Mesendoderm (in vitro differentiated cells): ENCODE measurements at regions not wholly inside any gene's neighbourhood (a gene's known extent, or its start where the extent isn't known, plus 50 kb on each side); places are given as distances from the start of the nearest gene placed in this dataset.

ENCODE experiments used
- DNase-seq: peaks from one replicate; pipeline ENCODE4 v3.0.0; 2013
- H2AK5ac ChIP-seq: 2 replicates; pipeline ENCODE4 v1.6.1; 2013; ENCODE audit warnings: low read length, inconsistent platforms
- H2BK120ac ChIP-seq: 2 replicates; pipeline ENCODE4 v1.6.1; 2013; ENCODE audit warnings: low read depth, mild to moderate bottlenecking, low read length, moderate library complexity, mixed read lengths
- H2BK15ac ChIP-seq: replicated peaks from 2 replicates; pipeline ENCODE4 v1.6.1; 2013; ENCODE audit warnings: low read depth, mild to moderate bottlenecking, moderate library complexity
- H2BK5ac ChIP-seq: 2 replicates; pipeline ENCODE4 v1.6.1; 2013; ENCODE audit warnings: low read length, inconsistent platforms
- H3K18ac ChIP-seq: 2 replicates; pipeline ENCODE4 v1.6.1; 2013; ENCODE audit warnings: mild to moderate bottlenecking, low read length, mixed read lengths
- H3K23ac ChIP-seq: one replicate; pipeline ENCODE4 v1.6.1; 2013; ENCODE audit warnings: low read length
- H3K27ac ChIP-seq: 2 replicates; pipeline ENCODE4 v1.5.1; 2013; ENCODE audit warnings: low read depth, mild to moderate bottlenecking, inconsistent platforms, low read length, moderate library complexity
- H3K27me3 ChIP-seq: 2 replicates; pipeline ENCODE4 v1.6.1; 2013; ENCODE audit warnings: low read length, control low read depth, mild to moderate bottlenecking, inconsistent platforms; ENCODE audit not compliant: insufficient read depth, poor library complexity
- H3K36me3 ChIP-seq: 2 replicates; pipeline ENCODE4 v1.6.1; 2013; ENCODE audit warnings: low read length, inconsistent platforms; ENCODE audit not compliant: control insufficient read depth, insufficient read depth
- H3K4ac ChIP-seq: one replicate; pipeline ENCODE4 v1.6.1; 2013; ENCODE audit warnings: low read depth, mild to moderate bottlenecking, low read length, moderate library complexity
- H3K4me1 ChIP-seq: 2 replicates; pipeline ENCODE4 v1.6.1; 2013; ENCODE audit warnings: low read depth, low read length, inconsistent platforms; ENCODE audit not compliant: control insufficient read depth
- H3K4me2 ChIP-seq: 2 replicates; pipeline ENCODE4 v1.6.1; 2013; ENCODE audit warnings: low read length
- H3K4me3 ChIP-seq: 2 replicates; pipeline ENCODE4 v1.5.1; 2013; ENCODE audit warnings: mild to moderate bottlenecking, low read length
- H3K56ac ChIP-seq: one replicate; pipeline ENCODE4 v1.6.1; 2013; ENCODE audit warnings: low read length
- H3K79me1 ChIP-seq: 2 replicates; pipeline ENCODE4 v1.6.1; 2013; ENCODE audit warnings: low read length, inconsistent platforms
- H3K79me2 ChIP-seq: 2 replicates; pipeline ENCODE4 v1.6.1; 2013; ENCODE audit warnings: mild to moderate bottlenecking, low read length; ENCODE audit not compliant: control insufficient read depth, insufficient read depth
- H3K9ac ChIP-seq: 2 replicates; pipeline ENCODE4 v1.6.1; 2013; ENCODE audit warnings: low read length, inconsistent platforms
- H4K5ac ChIP-seq: one replicate; pipeline ENCODE4 v1.6.1; 2013; ENCODE audit warnings: low read length
- H4K8ac ChIP-seq: one replicate; pipeline ENCODE4 v1.6.1; 2013; ENCODE audit warnings: low read depth, mild to moderate bottlenecking, control low read depth, low read length, moderate library complexity
- WGBS: extraction: QIAGEN DNeasy Blood & Tissue Kit; methylation state at CpG from one replicate; pipeline ENCODE4 v1.1.7; 2013; ENCODE audit warnings: low lambda C conversion rate, missing lambda C conversion rate; ENCODE audit not compliant: insufficient coverage; ENCODE audit errors: extremely low coverage; 5-methylcytosine and 5-hydroxymethylcytosine counted together

GRCh38 chr2:238502088-238502810, 75.5 kb downstream of the ASB1 start:
- no CpG with 5 or more reads among the region's 13 CpGs for WGBS
- Histone ChIP-seq H3K27me3 (no peaks in the 10 kb centered on the region), H3K27ac (no peak overlapping the region), H3K4me3 (no peak overlapping the region), H4K8ac (no peak overlapping the region), H3K4me1 (no peaks in the 10 kb centered on the region), H3K4me2 (no peak overlapping the region), H2AK5ac (no peak overlapping the region), H2BK120ac (no peak overlapping the region), H3K23ac (no peak overlapping the region), H3K56ac (no peak overlapping the region), H3K79me2 (no peaks in the 10 kb centered on the region), H3K79me1 (no peaks in the 10 kb centered on the region), H3K36me3 (no peaks in the 10 kb centered on the region), H3K18ac (no peak overlapping the region), H3K4ac (no peak overlapping the region), H2BK5ac (no peak overlapping the region), H3K9ac (no peak overlapping the region), H2BK15ac (no peak overlapping the region), H4K5ac (no peak overlapping the region)
- DNase-seq, result no peak

- Histone ChIP-seq H3K79me2 (no peaks in the 10 kb centered on the region), H3K4me1 (no peaks in the 10 kb centered on the region), H3K79me1 (no peaks in the 10 kb centered on the region), H3K4me3 (no peak overlapping the region), H3K36me3 (no peaks in the 10 kb centered on the region), H2BK120ac (no peak overlapping the region), H3K23ac (no peak overlapping the region), H2AK5ac (no peak overlapping the region), H2BK15ac (no peak overlapping the region), H2BK5ac (no peak overlapping the region), H4K5ac (no peak overlapping the region), H3K4ac (no peak overlapping the region), H3K27ac (no peak overlapping the region), H3K9ac (no peak overlapping the region), H3K56ac (no peak overlapping the region), H3K18ac (no peak overlapping the region), H3K4me2 (no peak overlapping the region), H3K27me3 (no peaks in the 10 kb centered on the region), H4K8ac (no peak overlapping the region)
- DNase-seq, result no peak
- WGBS, result no CpG with 5 or more reads among the region's 23 CpGs
Observed at GRCh38 chr2:238502956-238503791, 76.4 kb downstream of the ASB1 start.

GRCh38 chr2:238504181-238504931, 77.6 kb downstream of the ASB1 start:
- no CpG with 5 or more reads among the region's 26 CpGs for WGBS
- Histone ChIP-seq H2BK5ac (no peak overlapping the region), H3K4me3 (no peak overlapping the region)

GRCh38 chr2:238505119-238505891, 78.6 kb downstream of the ASB1 start:
- Histone ChIP-seq H3K27me3 (no peaks in the 10 kb centered on the region), H4K5ac (no peak overlapping the region), H3K4me3 (no peak overlapping the region), H3K23ac (no peak overlapping the region), H3K56ac (no peak overlapping the region), H3K27ac (no peak overlapping the region), H3K4me1 (no peaks in the 10 kb centered on the region), H4K8ac (no peak overlapping the region), H2AK5ac (no peak overlapping the region), H3K18ac (no peak overlapping the region), H3K79me2 (no peaks in the 10 kb centered on the region), H3K4me2 (no peak overlapping the region), H2BK120ac (no peak overlapping the region), H2BK5ac (no peak overlapping the region), H2BK15ac (no peak overlapping the region), H3K4ac (no peak overlapping the region), H3K79me1 (no peaks in the 10 kb centered on the region), H3K36me3 (no peaks in the 10 kb centered on the region), H3K9ac (no peak overlapping the region)
- no peak for DNase-seq
- no CpG with 5 or more reads among the region's 16 CpGs for WGBS

More at GRCh38 chr2:238504181-238504931, 77.6 kb downstream of the ASB1 start:
- Histone ChIP-seq H4K8ac (no peak overlapping the region), H2BK15ac (no peak overlapping the region), H3K4ac (no peak overlapping the region), H3K36me3 (no peaks in the 10 kb centered on the region), H3K27me3 (no peaks in the 10 kb centered on the region), H2AK5ac (no peak overlapping the region), H3K9ac (no peak overlapping the region), H3K79me1 (no peaks in the 10 kb centered on the region), H3K56ac (no peak overlapping the region), H4K5ac (no peak overlapping the region), H3K4me2 (no peak overlapping the region), H3K27ac (no peak overlapping the region), H3K79me2 (no peaks in the 10 kb centered on the region), H3K4me1 (no peaks in the 10 kb centered on the region), H2BK120ac (no peak overlapping the region), H3K18ac (no peak overlapping the region), H3K23ac (no peak overlapping the region)
- no peak for DNase-seq

GRCh38 chr2:238505892-238506280, 79.2 kb downstream of the ASB1 start:
- H4K5ac ChIP-seq, result no peak overlapping the region
- no peak for DNase-seq
- no peak overlapping the region for H2BK120ac ChIP-seq
- no peak overlapping the region for H2AK5ac ChIP-seq
- H3K27me3 ChIP-seq, result no peaks in the 10 kb centered on the region
- H3K27ac ChIP-seq, result no peak overlapping the region
- no CpG with 5 or more reads among the region's 9 CpGs for WGBS
- H3K4me3 ChIP-seq, result no peak overlapping the region
- H3K36me3 ChIP-seq, result no peaks in the 10 kb centered on the region
- no peak overlapping the region for H3K56ac ChIP-seq
- H2BK15ac ChIP-seq, result no peak overlapping the region
- no peak overlapping the region for H3K9ac ChIP-seq
- no peak overlapping the region for H3K18ac ChIP-seq
- H4K8ac ChIP-seq, result no peak overlapping the region
- H3K4me2 ChIP-seq, result no peak overlapping the region
- no peaks in the 10 kb centered on the region for H3K4me1 ChIP-seq
- no peaks in the 10 kb centered on the region for H3K79me2 ChIP-seq
- no peak overlapping the region for H3K23ac ChIP-seq
- no peak overlapping the region for H3K4ac ChIP-seq
- H3K79me1 ChIP-seq, result no peaks in the 10 kb centered on the region
- no peak overlapping the region for H2BK5ac ChIP-seq
